GM18505 (cell line): ENCODE measurements at regions not wholly inside any gene's neighbourhood (a gene's known extent, or its start where the extent isn't known, plus 50 kb on each side); places are given as distances from the start of the nearest gene placed in this dataset.

ENCODE experiments used
- ATAC-seq: cut with Tn5 transposase; IDR thresholded peaks from one replicate; pipeline ENCODE4 v1.9.1; 2021; ENCODE audit not compliant: unreplicated experiment
- POLR2A ChIP-seq: IDR thresholded peaks from 4 replicates; pipeline ENCODE4 v1.6.1; 2011; ENCODE audit warnings: borderline replicate concordance; ENCODE audit not compliant: insufficient read depth, insufficient read length; ENCODE audit errors: extremely low read depth

DNA sequence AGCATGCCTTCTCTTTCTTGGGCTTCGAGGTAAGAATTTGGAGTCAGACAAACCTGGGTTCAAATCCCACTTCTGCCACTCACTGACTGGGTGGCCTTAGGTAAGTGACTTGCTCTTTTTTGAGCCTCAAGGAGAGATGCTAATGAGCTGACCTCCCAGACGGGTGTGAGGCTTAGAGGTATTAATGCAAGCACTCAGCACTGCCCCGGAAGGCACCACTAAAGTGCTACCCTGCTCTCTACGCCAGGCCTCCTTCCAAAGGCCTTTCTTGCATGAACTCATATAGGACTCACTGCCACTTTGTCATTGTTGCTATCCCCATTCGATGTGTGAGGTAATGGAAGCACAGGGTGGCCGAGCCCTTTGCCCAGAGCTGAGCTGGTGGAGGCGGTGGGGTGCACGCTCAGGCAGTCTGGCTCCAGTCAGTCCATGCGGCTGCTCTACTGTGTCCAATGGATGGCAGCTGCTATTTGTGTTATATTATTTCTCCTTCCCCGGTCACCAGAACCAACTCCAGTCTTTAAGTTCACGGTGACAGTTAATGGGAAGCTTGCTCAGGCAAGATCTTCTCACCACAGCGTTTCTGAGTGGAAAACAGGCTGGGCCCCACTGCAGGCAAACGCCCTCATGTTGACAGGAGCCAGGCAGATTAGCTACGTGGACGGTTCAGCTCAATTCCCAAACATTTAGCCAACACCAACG is 55.2 kb upstream of the MLN start:
- TF ChIP-seq POLR2A, result no peak
- ATAC-seq, result no peak

DNA sequence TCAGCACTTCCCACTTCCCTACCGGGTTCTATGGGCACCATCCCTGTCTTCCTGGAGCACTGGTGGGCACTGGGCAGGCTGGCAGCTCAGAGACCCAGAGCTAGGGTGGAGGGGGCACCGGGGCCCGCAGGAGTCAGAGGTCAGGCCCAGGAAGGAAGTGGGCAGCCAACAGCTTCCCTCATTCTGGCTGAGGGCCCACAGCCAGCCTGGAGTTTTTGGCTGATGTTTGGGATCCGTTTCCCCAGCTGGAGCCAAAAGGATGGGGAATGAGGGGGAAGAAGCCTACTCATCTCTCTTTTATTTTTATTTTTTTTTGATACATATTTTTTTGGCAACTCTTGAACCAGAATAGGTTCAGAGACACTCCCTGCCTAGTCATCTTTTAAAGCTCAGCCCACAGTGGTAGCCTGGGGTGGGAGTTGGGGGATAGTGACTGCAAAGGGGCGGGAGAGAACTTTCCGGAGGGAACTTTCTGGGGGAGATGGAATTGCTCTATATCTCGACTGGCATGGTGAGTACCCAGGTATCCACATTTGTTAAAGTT is 54.2 kb upstream of the MLN start:
- ATAC-seq, result no peak
- TF ChIP-seq POLR2A, result no peak

DNA sequence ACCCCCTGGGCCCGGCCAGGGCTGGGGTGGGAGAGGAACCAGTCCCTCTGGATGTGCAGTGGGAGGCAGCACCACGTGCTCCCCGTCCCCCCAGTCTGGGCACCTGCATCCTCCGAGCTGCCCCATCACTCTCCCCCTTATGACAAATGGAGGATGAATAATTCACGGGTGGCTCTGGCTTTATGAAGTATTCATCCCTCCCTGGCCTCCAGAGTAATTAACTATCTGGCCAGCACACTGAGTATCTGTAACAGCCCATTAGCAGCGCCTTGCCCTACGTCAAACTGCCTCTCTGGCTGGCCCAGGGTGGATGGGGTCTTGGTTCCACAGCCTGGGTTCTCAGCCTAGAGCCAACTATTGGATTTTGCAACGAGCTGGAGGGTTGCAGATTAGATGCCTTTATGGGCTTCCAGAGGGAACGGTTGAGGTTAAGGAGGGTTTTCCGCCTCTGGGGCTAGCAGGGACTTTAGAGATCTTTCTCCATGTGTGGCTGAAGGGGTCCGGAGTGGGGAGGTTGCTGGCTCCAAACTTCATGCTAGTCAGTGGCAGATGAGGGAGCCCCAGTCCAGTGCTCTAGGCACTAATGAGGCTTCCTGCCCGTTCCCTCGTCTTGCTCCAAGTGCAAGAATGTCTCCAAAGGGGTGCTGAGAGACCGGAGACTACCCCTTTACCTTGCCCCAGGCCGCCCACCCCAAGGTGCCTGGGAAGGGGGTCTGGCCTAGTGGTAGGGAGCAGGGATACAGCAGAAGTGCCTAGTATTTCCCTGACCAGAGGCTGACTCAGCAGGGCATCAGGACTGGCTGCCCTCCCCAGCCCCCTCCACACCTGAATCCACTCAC is 53.5 kb upstream of the MLN start:
- no peak for ATAC-seq
- TF ChIP-seq POLR2A, result no peak

DNA sequence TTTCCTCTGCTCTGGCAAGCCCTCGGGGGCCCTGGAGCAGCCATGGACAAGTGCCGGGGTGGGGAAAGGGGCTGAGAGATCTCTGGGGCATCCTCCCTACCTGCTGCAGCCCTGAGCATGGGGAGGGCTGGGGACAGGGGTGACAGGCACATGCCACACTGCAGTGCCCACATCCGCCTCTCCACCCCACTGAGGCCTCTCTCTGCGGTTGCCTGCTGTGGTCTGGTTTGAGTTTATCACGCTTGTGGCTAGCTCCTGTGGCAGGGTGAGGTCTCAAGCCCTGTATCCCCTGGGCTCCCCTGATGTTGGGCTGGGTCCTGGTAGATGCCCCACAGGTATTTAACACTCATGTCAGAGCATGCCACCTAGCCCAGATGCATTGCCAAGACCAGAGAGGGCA is 52.9 kb upstream of the MLN start:
- TF ChIP-seq POLR2A, result no peak
- no peak for ATAC-seq

DNA sequence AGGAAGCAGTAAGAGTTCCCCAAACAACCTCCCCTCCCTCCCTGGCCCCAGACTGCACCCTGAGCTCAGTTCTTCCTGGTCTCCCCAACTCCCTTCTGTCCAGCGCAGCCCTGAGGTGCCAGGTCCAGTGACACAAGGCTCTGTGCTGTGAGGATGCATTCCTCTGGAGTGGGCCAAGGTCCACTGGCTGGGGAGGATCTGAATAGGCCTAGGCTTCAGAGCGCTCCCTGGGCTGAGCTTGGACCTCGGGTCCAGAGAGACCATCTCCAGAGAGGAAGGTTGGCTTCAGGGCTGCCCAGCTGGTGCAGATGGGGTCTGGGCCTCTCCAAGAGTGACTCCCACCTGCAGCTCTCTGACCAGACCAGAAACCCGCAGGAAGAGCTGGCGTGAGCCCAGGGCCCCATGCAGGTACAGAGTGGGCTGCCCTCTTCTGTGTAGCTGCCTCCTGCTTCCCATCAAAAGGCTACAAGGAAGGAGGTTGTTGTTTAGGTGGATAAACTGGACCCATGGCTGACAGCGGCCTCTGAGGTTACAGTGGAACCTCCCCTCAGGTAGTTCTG is 52.3 kb upstream of the MLN start:
- no peak for ATAC-seq
- TF ChIP-seq POLR2A, result no peak

DNA sequence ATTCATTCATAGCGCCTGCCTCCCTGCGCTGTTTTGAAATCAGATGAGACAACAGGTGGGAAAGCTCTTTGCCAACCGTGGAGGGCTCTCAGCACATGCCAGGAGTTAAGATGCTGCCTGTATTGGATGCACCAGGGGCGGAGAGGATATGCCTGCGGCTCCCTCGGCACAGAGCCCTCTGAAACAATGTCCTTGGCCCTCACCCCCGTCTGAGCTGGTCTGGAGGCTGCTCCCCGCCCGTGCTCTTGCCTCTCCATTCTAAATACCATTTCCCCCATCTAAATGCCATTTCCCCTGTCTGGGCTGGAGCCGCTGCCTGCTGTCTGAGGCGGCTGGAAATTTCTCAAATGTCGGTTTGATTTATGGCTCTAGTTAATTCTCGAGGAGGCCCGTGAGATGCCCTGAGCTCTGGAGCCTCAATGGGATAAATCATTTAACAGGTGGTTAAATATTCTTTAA is 50.8 kb upstream of the MLN start:
- no peak for TF ChIP-seq POLR2A
- no peak for ATAC-seq

DNA sequence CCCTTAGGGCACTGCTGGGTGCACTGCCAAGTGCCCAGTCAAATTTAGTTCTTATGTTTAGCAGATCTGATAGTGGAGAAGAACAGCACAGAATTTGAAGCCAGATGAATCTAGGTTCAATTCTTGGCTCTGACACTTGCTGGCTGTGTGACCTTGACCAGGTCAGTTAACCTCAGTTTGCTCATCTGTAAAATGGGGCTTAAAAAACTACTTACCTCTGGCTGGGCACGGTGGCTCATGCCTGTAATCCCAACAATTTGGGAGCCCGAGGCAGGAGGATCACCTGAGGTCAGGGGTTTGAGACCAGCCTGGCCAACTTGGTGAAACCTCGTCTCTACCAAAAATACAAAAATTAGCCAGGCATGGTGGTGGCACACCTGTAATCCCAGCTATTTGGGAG is 49.9 kb upstream of the MLN start:
- no peak for TF ChIP-seq POLR2A
- no peak for ATAC-seq
